ENCODE measurements at regions not wholly inside any gene's neighbourhood (a gene's known extent, or its start where the extent isn't known, plus 50 kb on each side); places are given as distances from the start of the nearest gene placed in this dataset.

DNA sequence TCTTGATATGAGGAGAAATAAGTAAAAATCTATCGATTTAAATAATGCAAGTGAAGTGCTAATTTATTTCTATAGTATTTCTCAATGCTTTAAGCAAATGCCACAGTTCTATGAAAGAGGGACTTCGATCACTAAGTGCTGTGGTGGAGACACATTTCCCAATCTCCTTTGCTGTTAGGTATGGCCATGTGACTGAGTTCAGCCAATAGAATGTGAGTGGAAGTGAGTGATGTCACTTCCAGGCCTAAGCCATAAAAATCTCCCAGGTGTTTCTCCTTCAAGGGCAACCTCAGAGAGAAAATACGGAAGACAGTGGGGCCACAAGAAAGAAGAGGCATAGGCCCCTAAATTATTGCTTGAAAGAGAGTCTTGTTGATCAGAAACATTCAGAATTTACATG lies 100.3 kb upstream of the ANKH start:
- H3K4me1 ChIP-seq (ENCODE audit: control insufficient read depth, insufficient read depth, low read length) = peaks cover 3% of the 10 kb centered on the region
- no peak overlapping the region for H3K27ac ChIP-seq (ENCODE audit: low read length)
- no peaks in the 10 kb centered on the region for H3K27me3 ChIP-seq (ENCODE audit: control insufficient read depth, insufficient read depth, low read length)
- DNase-seq = no peak
- H3K9me3 ChIP-seq (ENCODE audit: control insufficient read depth, low read depth, low read length) = no peaks in the 10 kb centered on the region
- no peaks in the 10 kb centered on the region for H3K36me3 ChIP-seq (ENCODE audit: control insufficient read depth, insufficient read depth, low read length)
- WGBS (ENCODE audit: insufficient coverage, low lambda C conversion rate) = no CpG with 5 or more reads among the region's 3 CpGs
- no peak overlapping the region for H3K4me3 ChIP-seq (ENCODE audit: low read length)

DNA sequence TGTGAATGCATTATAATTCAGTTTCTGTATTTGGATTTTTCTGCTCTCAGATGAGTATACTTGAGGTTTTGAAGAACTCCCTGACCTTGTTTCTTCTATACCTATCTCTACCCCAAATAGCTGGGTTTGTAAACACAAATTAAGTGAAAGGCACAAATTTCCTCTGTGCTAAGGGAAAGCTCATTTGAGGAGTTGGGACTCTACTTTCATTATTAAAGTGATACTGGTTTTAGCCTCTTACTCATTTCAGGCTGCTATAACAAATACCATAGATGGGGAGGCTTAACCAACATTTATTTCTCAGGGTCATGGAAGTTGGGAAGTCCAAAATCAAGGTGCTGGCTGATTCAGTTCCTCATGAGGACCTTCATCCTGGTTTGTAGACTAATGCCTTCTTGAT lies 97.2 kb upstream of the ANKH start:
- no peak overlapping the region for H3K27ac ChIP-seq (ENCODE audit: low read length)
- no peaks in the 10 kb centered on the region for H3K27me3 ChIP-seq (ENCODE audit: control insufficient read depth, insufficient read depth, low read length)
- no peak for DNase-seq
- no peak overlapping the region for H3K4me3 ChIP-seq (ENCODE audit: low read length)
- H3K4me1 ChIP-seq (ENCODE audit: control insufficient read depth, insufficient read depth, low read length) = no peaks in the 10 kb centered on the region
- no peaks in the 10 kb centered on the region for H3K9me3 ChIP-seq (ENCODE audit: control insufficient read depth, low read depth, low read length)
- no peaks in the 10 kb centered on the region for H3K36me3 ChIP-seq (ENCODE audit: control insufficient read depth, insufficient read depth, low read length)

DNA sequence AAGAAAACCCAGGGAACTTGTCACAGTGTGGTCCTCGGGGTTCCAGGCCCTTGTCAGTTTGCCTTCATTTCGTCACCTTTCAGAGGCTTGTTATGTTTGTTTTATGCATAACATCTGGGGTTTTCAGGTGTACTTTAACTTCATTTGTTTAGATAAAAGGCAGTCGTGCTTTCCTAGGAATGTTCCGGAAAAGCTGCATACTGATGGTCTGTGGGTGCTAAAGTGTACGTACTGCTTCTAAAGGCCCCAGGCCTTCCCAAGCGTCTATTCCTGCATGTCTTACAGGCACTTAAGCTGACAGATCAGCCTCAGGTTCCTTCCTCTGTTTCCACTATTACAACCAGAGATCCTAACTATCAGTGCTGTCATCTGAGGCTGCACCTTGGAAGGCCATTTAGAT lies 95.6 kb upstream of the ANKH start:
- H3K4me1 ChIP-seq (ENCODE audit: control insufficient read depth, insufficient read depth, low read length) = no peaks in the 10 kb centered on the region
- no peaks in the 10 kb centered on the region for H3K36me3 ChIP-seq (ENCODE audit: control insufficient read depth, insufficient read depth, low read length)
- no peak overlapping the region for H3K27ac ChIP-seq (ENCODE audit: low read length)
- DNase-seq = no peak
- H3K9me3 ChIP-seq (ENCODE audit: control insufficient read depth, low read depth, low read length) = no peaks in the 10 kb centered on the region
- no peaks in the 10 kb centered on the region for H3K27me3 ChIP-seq (ENCODE audit: control insufficient read depth, insufficient read depth, low read length)
- WGBS (ENCODE audit: insufficient coverage, low lambda C conversion rate) = no CpG with 5 or more reads among the region's 6 CpGs
- no peak overlapping the region for H3K4me3 ChIP-seq (ENCODE audit: low read length)

DNA sequence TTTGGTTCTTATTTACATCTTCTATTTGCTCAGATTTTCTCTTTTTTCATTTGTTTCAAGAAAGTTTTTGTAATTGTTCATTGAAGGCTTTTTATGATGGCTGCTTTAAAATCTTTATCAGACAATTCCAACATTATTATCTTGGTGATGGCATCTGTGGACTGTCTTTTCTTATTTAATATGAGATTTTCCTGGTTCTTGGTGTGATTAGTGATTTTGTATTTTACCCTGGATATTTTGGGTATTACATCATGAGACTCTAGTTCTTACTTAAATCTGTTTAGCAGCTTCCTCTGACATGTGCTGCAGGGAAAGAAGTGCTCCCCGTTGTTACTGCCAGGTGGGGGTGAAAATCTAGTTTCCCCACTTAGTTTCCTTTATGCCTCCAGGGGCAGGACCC lies 94.2 kb upstream of the ANKH start:
- no peaks in the 10 kb centered on the region for H3K36me3 ChIP-seq (ENCODE audit: control insufficient read depth, insufficient read depth, low read length)

DNA sequence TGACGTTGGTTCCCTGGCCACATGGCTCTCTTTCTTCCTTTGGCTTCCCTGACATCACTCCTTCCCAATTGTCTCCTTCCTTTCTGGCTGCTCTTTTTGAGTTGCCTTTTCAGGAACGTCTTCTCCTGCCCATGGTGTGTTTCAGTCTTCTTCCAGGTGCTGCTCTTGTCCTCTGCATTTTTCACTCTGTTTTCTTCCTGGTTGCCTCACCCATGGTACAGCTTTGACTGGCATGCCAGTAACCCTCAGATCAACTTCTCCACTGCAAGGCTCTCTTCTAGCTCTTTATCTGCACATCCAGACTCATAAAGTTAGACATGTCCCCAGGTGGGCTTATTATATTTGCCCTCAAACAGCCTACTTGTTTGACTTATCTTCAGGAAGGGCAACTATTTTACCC lies 91.0 kb upstream of the ANKH start:
- H3K4me3 ChIP-seq (ENCODE audit: low read length) = no peak overlapping the region
- H3K4me1 ChIP-seq (ENCODE audit: control insufficient read depth, insufficient read depth, low read length) = no peaks in the 10 kb centered on the region
- no peak for DNase-seq
- no peaks in the 10 kb centered on the region for H3K36me3 ChIP-seq (ENCODE audit: control insufficient read depth, insufficient read depth, low read length)
- WGBS (ENCODE audit: insufficient coverage, low lambda C conversion rate) = 95% methylated on average over 2 of the region's 2 CpGs
- H3K9me3 ChIP-seq (ENCODE audit: control insufficient read depth, low read depth, low read length) = peaks cover 3% of the 10 kb centered on the region
- H3K27me3 ChIP-seq (ENCODE audit: control insufficient read depth, insufficient read depth, low read length) = no peaks in the 10 kb centered on the region
- H3K27ac ChIP-seq (ENCODE audit: low read length) = no peak overlapping the region

More for the DNA sequence above, 94.2 kb upstream of the ANKH start:
- H3K4me3 ChIP-seq (ENCODE audit: low read length) = no peak overlapping the region
- DNase-seq = no peak
- no peaks in the 10 kb centered on the region for H3K4me1 ChIP-seq (ENCODE audit: control insufficient read depth, insufficient read depth, low read length)
- H3K27ac ChIP-seq (ENCODE audit: low read length) = no peak overlapping the region
- WGBS (ENCODE audit: insufficient coverage, low lambda C conversion rate) = no CpG with 5 or more reads among the region's 1 CpG
- no peaks in the 10 kb centered on the region for H3K9me3 ChIP-seq (ENCODE audit: control insufficient read depth, low read depth, low read length)
- no peaks in the 10 kb centered on the region for H3K27me3 ChIP-seq (ENCODE audit: control insufficient read depth, insufficient read depth, low read length)

DNA sequence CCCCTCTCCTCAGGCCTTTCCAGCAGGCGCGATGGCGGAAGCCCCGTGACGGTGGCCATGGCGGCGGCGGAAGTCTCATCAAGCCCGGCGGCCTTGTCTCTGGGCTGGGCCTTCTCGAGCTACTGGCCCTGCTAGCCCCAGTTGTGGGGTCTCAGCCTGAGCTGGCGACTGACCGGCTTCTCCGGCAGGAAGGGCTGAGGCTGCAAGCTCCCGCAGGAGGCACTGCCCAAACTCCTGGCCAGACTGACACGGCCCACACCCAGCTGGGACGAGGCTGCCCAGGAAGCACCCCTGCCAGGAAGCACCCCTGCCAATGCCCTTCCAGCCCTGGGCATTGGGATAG lies 88.5 kb upstream of the ANKH start:
- H3K4me3 ChIP-seq (ENCODE audit: low read length) = no peak overlapping the region
- DNase-seq = no peak
- H3K27me3 ChIP-seq (ENCODE audit: control insufficient read depth, insufficient read depth, low read length) = no peaks in the 10 kb centered on the region
- H3K36me3 ChIP-seq (ENCODE audit: control insufficient read depth, insufficient read depth, low read length) = no peaks in the 10 kb centered on the region
- H3K27ac ChIP-seq (ENCODE audit: low read length) = no peak overlapping the region
- WGBS (ENCODE audit: insufficient coverage, low lambda C conversion rate) = no CpG with 5 or more reads among the region's 17 CpGs
- peaks cover 3% of the 10 kb centered on the region for H3K9me3 ChIP-seq (ENCODE audit: control insufficient read depth, low read depth, low read length)
- no peaks in the 10 kb centered on the region for H3K4me1 ChIP-seq (ENCODE audit: control insufficient read depth, insufficient read depth, low read length)

DNA sequence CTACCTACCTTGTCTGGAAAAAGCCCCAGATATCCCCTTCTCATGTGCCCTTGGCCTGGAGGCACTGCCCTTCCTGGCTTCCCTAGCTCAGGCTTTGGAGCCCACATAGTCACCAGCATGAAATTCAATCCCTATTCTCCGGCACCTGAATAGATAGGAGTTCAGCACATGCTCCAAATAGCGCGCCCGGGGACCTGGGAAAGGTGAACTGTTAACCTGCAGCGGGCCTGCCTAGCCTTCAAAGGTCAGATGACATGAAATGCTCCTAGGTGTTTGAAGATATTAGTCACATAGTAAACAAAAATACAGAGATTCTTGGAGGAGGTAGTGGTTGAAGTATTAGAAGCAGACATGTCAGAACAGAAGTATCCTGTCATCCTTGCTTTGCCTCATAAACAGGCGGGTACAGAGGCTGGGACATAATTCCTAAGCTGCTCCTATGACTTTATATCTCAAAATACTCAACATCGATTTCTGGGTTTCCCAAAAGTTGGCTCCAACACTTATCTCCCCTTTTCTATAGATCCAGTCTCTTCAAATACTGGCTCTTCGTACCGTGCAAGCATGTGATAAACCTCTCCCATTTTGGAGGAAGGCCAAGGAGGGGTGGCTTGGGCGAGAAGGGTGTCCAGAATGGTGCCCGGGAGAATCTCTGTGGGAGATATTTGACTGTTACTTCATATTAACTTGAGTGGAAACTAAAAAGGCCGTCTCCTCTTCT lies 88.0 kb upstream of the ANKH start:
- Histone ChIP-seq H3K4me1 (ENCODE audit: control insufficient read depth, insufficient read depth, low read length) (no peaks in the 10 kb centered on the region), H3K27ac (ENCODE audit: low read length) (no peak overlapping the region), H3K9me3 (ENCODE audit: control insufficient read depth, low read depth, low read length) (peaks cover 3% of the 10 kb centered on the region), H3K4me3 (ENCODE audit: low read length) (no peak overlapping the region), H3K36me3 (ENCODE audit: control insufficient read depth, insufficient read depth, low read length) (no peaks in the 10 kb centered on the region), H3K27me3 (ENCODE audit: control insufficient read depth, insufficient read depth, low read length) (no peaks in the 10 kb centered on the region)
- DNase-seq = no peak
- 40% methylated on average over 1 of the region's 12 CpGs for WGBS (ENCODE audit: insufficient coverage, low lambda C conversion rate)

DNA sequence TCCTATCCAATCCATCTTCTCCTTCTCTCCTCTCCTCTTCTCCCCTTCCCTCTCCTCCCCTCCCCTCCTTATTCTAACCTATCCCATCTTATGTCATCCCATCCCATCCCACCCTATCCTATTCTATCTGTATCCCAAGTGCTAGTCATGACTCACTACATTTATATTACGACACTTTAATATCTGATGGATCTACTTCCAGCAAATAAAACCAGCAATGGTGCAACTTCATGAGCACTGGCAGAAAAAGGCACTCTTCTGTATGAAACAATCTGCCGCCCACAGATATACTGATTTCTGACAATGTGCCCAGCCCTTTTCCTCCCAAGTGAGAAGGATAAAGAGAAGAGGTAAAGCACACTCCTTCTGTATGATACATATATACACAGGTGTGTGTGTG lies 86.6 kb upstream of the ANKH start:
- Histone ChIP-seq H3K4me3 (ENCODE audit: low read length) (no peak overlapping the region), H3K9me3 (ENCODE audit: control insufficient read depth, low read depth, low read length) (peaks cover 3% of the 10 kb centered on the region), H3K36me3 (ENCODE audit: control insufficient read depth, insufficient read depth, low read length) (no peaks in the 10 kb centered on the region), H3K27ac (ENCODE audit: low read length) (no peak overlapping the region), H3K27me3 (ENCODE audit: control insufficient read depth, insufficient read depth, low read length) (no peaks in the 10 kb centered on the region), H3K4me1 (ENCODE audit: control insufficient read depth, insufficient read depth, low read length) (no peaks in the 10 kb centered on the region)
- 100% methylated on average over 1 of the region's 2 CpGs for WGBS (ENCODE audit: insufficient coverage, low lambda C conversion rate)
- DNase-seq = no peak

DNA sequence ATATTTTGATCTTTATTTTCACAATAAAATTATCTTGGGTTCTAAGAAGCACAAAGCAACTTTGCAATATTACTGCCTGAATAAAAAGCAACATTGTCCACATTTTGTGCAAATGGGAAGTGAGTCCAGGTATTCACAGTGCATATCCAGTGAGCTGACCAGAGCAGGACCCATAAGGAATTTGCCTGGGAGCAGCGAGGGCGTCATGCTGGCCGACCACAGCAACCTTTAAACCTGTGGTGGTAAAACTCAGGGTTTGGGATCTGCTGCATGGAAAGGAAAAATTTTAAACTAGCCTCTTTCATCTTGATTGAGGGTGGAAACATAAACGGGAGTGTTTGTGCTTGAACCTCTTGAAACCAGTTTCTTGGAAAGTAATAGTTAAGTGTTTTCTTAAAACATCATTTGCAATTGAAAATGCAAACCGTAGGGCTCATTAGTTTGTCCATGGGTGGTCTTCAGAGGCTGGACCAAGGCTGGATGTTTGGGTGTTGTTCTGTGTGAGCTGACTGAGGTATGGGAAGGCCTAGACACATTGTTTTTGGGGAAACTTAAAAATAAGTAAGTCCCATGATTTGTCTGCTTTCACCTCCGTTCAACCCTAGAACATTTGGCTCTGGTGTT lies 85.0 kb upstream of the ANKH start:
- no peak overlapping the region for H3K27ac ChIP-seq (ENCODE audit: low read length)
- WGBS (ENCODE audit: insufficient coverage, low lambda C conversion rate) = 65% methylated on average over 2 of the region's 6 CpGs

DNA sequence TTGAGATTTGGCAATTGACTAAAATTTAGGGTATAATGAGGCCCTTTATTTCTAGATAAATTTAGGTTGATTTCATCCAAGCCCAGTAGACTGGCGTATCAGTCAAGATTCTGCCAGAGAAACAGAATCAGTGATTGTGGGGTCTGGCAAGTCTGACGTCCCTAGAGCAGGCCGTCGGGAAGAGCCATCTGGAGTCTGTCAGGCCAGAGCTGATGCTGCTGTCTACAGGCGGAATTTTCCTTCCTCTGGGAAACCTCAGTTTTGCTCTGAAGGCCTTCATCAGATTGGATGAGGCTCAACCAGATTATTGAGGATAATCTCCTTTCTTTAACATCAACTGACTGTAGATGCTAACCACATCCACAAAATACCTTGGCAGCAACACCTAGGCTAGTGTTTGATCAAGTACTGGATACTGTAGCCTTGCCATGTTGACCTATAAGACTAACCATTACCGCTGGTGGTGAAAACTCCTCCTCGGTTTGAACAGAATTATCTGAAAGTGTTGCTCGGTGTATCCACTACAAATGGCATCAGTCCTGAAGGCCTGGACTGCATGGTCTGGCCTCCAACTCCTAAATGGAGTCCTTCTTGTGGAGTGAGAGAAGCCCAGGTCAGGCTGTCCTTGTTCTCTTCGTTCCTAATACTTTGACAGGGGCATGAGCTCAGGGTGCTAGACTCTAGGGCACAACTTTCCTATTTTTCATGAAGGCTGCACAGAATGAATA lies 83.2 kb upstream of the ANKH start:
- WGBS (ENCODE audit: insufficient coverage, low lambda C conversion rate) = no CpG with 5 or more reads among the region's 9 CpGs
- Histone ChIP-seq H3K27me3 (ENCODE audit: control insufficient read depth, insufficient read depth, low read length) (no peaks in the 10 kb centered on the region), H3K27ac (ENCODE audit: low read length) (no peak overlapping the region), H3K9me3 (ENCODE audit: control insufficient read depth, low read depth, low read length) (no peaks in the 10 kb centered on the region), H3K36me3 (ENCODE audit: control insufficient read depth, insufficient read depth, low read length) (no peaks in the 10 kb centered on the region), H3K4me1 (ENCODE audit: control insufficient read depth, insufficient read depth, low read length) (no peaks in the 10 kb centered on the region), H3K4me3 (ENCODE audit: low read length) (no peak overlapping the region)
- no peak for DNase-seq

More for the DNA sequence above, 85.0 kb upstream of the ANKH start:
- H3K27me3 ChIP-seq (ENCODE audit: control insufficient read depth, insufficient read depth, low read length) = no peaks in the 10 kb centered on the region
- no peaks in the 10 kb centered on the region for H3K4me1 ChIP-seq (ENCODE audit: control insufficient read depth, insufficient read depth, low read length)
- H3K4me3 ChIP-seq (ENCODE audit: low read length) = no peak overlapping the region
- DNase-seq = no peak
- H3K36me3 ChIP-seq (ENCODE audit: control insufficient read depth, insufficient read depth, low read length) = no peaks in the 10 kb centered on the region
- H3K9me3 ChIP-seq (ENCODE audit: control insufficient read depth, low read depth, low read length) = peaks cover 3% of the 10 kb centered on the region
